ENCODE measurements at regions not wholly inside any gene's neighbourhood (a gene's known extent, or its start where the extent isn't known, plus 50 kb on each side); places are given as distances from the start of the nearest gene placed in this dataset.

DNA sequence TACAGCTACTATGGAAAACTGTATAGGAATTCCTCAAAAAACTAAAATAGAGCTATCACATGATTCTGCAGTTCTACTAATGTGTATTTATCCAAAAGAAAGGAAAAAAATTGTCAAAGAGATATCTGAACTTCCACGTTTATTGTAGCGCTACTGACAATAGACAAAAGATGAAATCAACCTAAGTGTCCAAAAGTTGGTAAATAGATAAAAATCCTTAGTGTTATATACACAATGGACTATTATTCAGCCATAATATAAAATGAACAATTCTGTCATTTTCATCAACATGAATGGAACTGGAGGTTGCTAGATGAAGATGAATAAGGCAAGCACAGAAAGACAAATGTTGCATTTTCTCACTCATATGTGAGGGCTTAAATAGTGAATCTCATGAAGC, 1492.1 kb downstream of the MRPL39 start:
- Histone ChIP-seq H2AFZ (no peak overlapping the region), H3K9me3 (ENCODE audit: low read depth) (no peaks in the 10 kb centered on the region), H3K36me3 (ENCODE audit: low read depth) (no peaks in the 10 kb centered on the region), H3K9me2 (ENCODE audit: insufficient read depth) (no peaks in the 10 kb centered on the region), H4K20me1 (ENCODE audit: insufficient read depth) (no peaks in the 10 kb centered on the region), H3K79me2 (ENCODE audit: insufficient read depth) (no peaks in the 10 kb centered on the region), H3K27me3 (replicated peaks; ENCODE audit: insufficient read depth) (no peaks in the 10 kb centered on the region), H3K4me3 (no peak overlapping the region), H3K4me1 (ENCODE audit: insufficient read depth) (no peaks in the 10 kb centered on the region), H3K4me2 (ENCODE audit: unreplicated experiment) (no peak overlapping the region), H3K27ac (no peak overlapping the region), H3F3A (ENCODE audit: insufficient read depth) (no peaks in the 10 kb centered on the region), H3K9ac (no peak overlapping the region)
- TF ChIP-seq EZH2phosphoT487 (IDR thresholded peaks at IDR 0.05; ENCODE audit: insufficient read depth, low read depth) (no peak), EZH2 (IDR thresholded peaks at IDR 0.05; ENCODE audit: insufficient read depth, poor library complexity, severe bottlenecking) (no peak)
- WGBS, 2 experiments (ENCODE audit: low coverage in 1 of 2, low lambda C conversion rate in 2 of 2, missing lambda C conversion rate in 2 of 2) = 20 to 32% methylated on average over 2 of the region's 2 CpGs
- no peak for DNase-seq
- in situ Hi-C loops (cut with MboI) = no loop called here

DNA sequence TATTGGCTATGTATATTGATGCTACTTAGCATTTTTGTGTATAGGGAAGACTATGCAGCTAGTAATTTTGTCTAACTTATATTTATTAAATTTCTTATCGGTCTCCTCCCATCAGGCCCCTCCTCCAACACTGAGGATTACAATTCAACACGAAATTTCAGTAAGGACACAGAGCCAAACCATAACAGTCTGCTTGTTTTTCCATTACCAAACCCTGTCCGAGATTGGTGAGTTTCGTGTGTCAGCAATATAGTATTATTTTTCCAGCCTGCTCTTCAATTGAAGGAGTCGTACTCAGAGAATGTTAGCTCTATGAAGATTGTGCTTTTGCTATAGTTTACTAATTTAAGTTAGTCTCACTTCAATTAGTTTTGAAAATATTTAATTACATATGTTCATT, 1495.3 kb downstream of the MRPL39 start:
- Histone ChIP-seq H3K27ac (no peak overlapping the region), H3K79me2 (ENCODE audit: insufficient read depth) (no peaks in the 10 kb centered on the region), H4K20me1 (ENCODE audit: insufficient read depth) (no peaks in the 10 kb centered on the region), H2AFZ (no peak overlapping the region), H3K9me3 (ENCODE audit: low read depth) (no peaks in the 10 kb centered on the region), H3K9me2 (ENCODE audit: insufficient read depth) (no peaks in the 10 kb centered on the region), H3K4me3 (no peak overlapping the region), H3F3A (ENCODE audit: insufficient read depth) (no peaks in the 10 kb centered on the region), H3K27me3 (replicated peaks; ENCODE audit: insufficient read depth) (no peaks in the 10 kb centered on the region), H3K4me1 (ENCODE audit: insufficient read depth) (no peaks in the 10 kb centered on the region), H3K4me2 (ENCODE audit: unreplicated experiment) (no peak overlapping the region), H3K9ac (no peak overlapping the region), H3K36me3 (ENCODE audit: low read depth) (no peaks in the 10 kb centered on the region)
- WGBS, 2 experiments (ENCODE audit: low coverage in 1 of 2, low lambda C conversion rate in 2 of 2, missing lambda C conversion rate in 2 of 2) = 16 to 26% methylated on average over 5 of the region's 5 CpGs
- in situ Hi-C loops (cut with MboI) = no loop called here
- no peak for TF ChIP-seq EZH2 (IDR thresholded peaks at IDR 0.05; ENCODE audit: insufficient read depth, poor library complexity, severe bottlenecking)
- no peak for TF ChIP-seq EZH2phosphoT487 (IDR thresholded peaks at IDR 0.05; ENCODE audit: insufficient read depth, low read depth)
- no peak for DNase-seq

DNA sequence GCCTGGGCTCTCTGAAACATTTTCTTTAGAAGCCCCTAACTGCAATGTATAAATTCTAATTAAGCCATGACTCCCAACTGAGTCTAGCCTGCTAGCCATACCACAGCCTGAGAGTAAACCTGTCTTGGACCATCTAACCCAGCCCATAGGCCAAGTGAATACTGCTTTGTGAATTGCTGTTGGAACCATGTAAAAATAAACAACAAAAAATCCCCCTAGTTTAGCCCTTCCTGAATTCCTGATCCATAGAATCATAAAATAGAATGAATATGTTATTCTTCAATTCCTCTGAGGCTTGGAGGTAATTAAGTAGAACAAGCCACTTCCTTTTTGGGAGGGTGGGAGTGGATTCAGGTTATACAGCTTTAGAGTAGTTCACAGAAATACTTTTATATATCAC, 1496.4 kb downstream of the MRPL39 start:
- Histone ChIP-seq H3K9me2 (ENCODE audit: insufficient read depth) (no peaks in the 10 kb centered on the region), H3K9me3 (ENCODE audit: low read depth) (no peaks in the 10 kb centered on the region), H4K20me1 (ENCODE audit: insufficient read depth) (no peaks in the 10 kb centered on the region), H3K79me2 (ENCODE audit: insufficient read depth) (no peaks in the 10 kb centered on the region), H3K27ac (no peak overlapping the region), H3K9ac (no peak overlapping the region), H3F3A (ENCODE audit: insufficient read depth) (no peaks in the 10 kb centered on the region), H3K4me2 (ENCODE audit: unreplicated experiment) (no peak overlapping the region), H2AFZ (no peak overlapping the region), H3K27me3 (replicated peaks; ENCODE audit: insufficient read depth) (no peaks in the 10 kb centered on the region), H3K4me3 (no peak overlapping the region), H3K36me3 (ENCODE audit: low read depth) (no peaks in the 10 kb centered on the region), H3K4me1 (ENCODE audit: insufficient read depth) (no peaks in the 10 kb centered on the region)
- no peak for DNase-seq
- TF ChIP-seq EZH2phosphoT487 (IDR thresholded peaks at IDR 0.05; ENCODE audit: insufficient read depth, low read depth) = no peak
- TF ChIP-seq EZH2 (IDR thresholded peaks at IDR 0.05; ENCODE audit: insufficient read depth, poor library complexity, severe bottlenecking) = no peak
- in situ Hi-C loops (cut with MboI) = no loop called here

DNA sequence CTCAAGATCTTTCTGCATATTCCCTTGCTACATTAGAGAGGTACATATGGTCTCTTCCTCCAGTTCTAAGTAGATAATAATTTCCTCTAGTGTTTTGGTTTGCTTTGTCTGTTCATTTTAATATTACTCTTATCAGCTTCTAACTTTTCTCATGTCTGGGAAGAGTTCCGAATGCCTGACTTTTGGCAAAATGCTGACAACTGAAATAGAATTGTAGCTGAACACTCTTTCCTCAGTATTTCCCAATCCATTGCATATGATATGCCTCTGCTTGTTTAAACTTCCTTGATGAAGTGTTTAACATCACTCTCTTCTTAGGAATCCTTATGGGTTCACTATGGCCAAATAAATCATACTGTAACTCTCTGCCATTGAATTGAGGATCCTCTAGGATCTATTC, 1510.1 kb downstream of the MRPL39 start:
- Histone ChIP-seq H3K36me3 (ENCODE audit: low read depth) (no peaks in the 10 kb centered on the region), H2AFZ (no peak overlapping the region), H3K4me2 (ENCODE audit: unreplicated experiment) (no peak overlapping the region), H3K4me1 (ENCODE audit: insufficient read depth) (no peaks in the 10 kb centered on the region), H3K4me3 (no peak overlapping the region), H3K9me3 (ENCODE audit: low read depth) (no peaks in the 10 kb centered on the region), H3K27me3 (replicated peaks; ENCODE audit: insufficient read depth) (no peaks in the 10 kb centered on the region), H3K27ac (no peak overlapping the region), H3K79me2 (ENCODE audit: insufficient read depth) (no peaks in the 10 kb centered on the region), H3K9ac (no peak overlapping the region), H4K20me1 (ENCODE audit: insufficient read depth) (no peaks in the 10 kb centered on the region), H3F3A (ENCODE audit: insufficient read depth) (no peaks in the 10 kb centered on the region), H3K9me2 (ENCODE audit: insufficient read depth) (no peaks in the 10 kb centered on the region)
- no peak for TF ChIP-seq EZH2 (IDR thresholded peaks at IDR 0.05; ENCODE audit: insufficient read depth, poor library complexity, severe bottlenecking)
- DNase-seq = no peak
- in situ Hi-C loops (cut with MboI) = no loop called here
- WGBS, 2 experiments (ENCODE audit: low coverage in 1 of 2, low lambda C conversion rate in 2 of 2, missing lambda C conversion rate in 2 of 2) = 0% methylated on average over 1 of the region's 1 CpG

DNA sequence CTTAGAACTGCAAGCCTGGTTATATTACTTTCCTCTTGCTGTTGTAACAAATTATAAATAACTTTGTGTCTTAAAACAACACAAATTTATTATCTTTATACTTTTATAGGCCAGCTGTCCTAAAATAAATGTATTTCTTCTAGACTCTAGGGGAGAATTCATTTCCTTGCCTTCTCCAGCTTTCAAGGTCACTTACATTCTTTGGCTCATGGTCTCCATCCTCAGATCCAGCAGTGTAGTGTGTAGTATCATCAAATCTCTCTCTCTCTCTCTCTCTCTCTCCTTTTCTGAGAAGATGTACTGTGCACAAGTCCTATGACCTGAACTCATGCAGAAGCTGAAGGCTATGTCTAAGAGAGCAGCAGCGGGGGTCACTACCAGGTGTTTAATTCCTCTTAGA, 1510.6 kb downstream of the MRPL39 start:
- Histone ChIP-seq H3K4me2 (ENCODE audit: unreplicated experiment) (no peak overlapping the region), H3K9me2 (ENCODE audit: insufficient read depth) (no peaks in the 10 kb centered on the region), H3K4me1 (ENCODE audit: insufficient read depth) (no peaks in the 10 kb centered on the region), H4K20me1 (ENCODE audit: insufficient read depth) (no peaks in the 10 kb centered on the region), H3K79me2 (ENCODE audit: insufficient read depth) (no peaks in the 10 kb centered on the region), H3F3A (ENCODE audit: insufficient read depth) (no peaks in the 10 kb centered on the region), H3K27me3 (replicated peaks; ENCODE audit: insufficient read depth) (no peaks in the 10 kb centered on the region), H3K27ac (no peak overlapping the region), H3K4me3 (no peak overlapping the region), H3K9ac (no peak overlapping the region), H3K9me3 (ENCODE audit: low read depth) (no peaks in the 10 kb centered on the region), H3K36me3 (ENCODE audit: low read depth) (no peaks in the 10 kb centered on the region), H2AFZ (no peak overlapping the region)
- no peak for DNase-seq
- in situ Hi-C loops (cut with MboI) = no loop called here
- WGBS, 2 experiments (ENCODE audit: low coverage in 1 of 2, low lambda C conversion rate in 2 of 2, missing lambda C conversion rate in 2 of 2) = 22 to 32% methylated on average over 1 of the region's 1 CpG
- no peak for TF ChIP-seq EZH2 (IDR thresholded peaks at IDR 0.05; ENCODE audit: insufficient read depth, poor library complexity, severe bottlenecking)
- TF ChIP-seq EZH2phosphoT487 (IDR thresholded peaks at IDR 0.05; ENCODE audit: insufficient read depth, low read depth) = no peak

Measured in GM23248 (cell line).